ENCODE measurements at regions not wholly inside any gene's neighbourhood (a gene's known extent, or its start where the extent isn't known, plus 50 kb on each side); places are given as distances from the start of the nearest gene placed in this dataset.

DNA sequence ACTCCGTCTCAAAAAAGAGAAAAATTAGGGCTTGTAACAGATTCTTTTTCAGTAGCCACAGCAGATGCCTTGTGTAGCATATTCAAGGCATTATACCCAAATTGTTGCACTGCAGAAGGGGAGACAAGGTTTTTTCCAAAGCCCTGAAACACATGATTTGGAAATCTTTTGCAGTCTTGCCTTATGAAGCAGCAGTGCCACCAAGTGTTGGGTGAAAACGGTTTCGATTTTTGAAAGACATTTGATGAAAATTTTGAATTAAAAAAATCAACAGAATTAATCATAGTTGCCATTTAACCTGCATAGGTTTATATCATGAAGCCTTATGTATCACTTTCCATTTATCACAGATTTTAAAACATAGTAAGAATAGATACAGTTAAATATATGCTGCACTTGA lies 479.5 kb downstream of the TAF11L14 start:
- H3K9me3 ChIP-seq, result no peaks in the 10 kb centered on the region
- no peaks in the 10 kb centered on the region for H3K36me3 ChIP-seq (ENCODE audit: control insufficient read depth, insufficient read depth, low read length)
- POLR2A ChIA-PET, result no interaction called here
- Mint-ChIP-seq H3K4me1 (ENCODE audit: low read depth, unreplicated experiment) (no peaks in the 10 kb centered on the region), H3K27me3 (ENCODE audit: insufficient read depth, unreplicated experiment) (peaks cover 4% of the 10 kb centered on the region), H3K36me3 (ENCODE audit: insufficient read depth, unreplicated experiment) (no peaks in the 10 kb centered on the region), H3K4me3 (ENCODE audit: unreplicated experiment) (no peak overlapping the region), H3K9me3 (ENCODE audit: unreplicated experiment) (no peaks in the 10 kb centered on the region), H3K27ac (ENCODE audit: unreplicated experiment) (no peak overlapping the region)
- CTCF ChIA-PET, result interaction anchor here (0.6 kb wide), 1 partner anchor 162 kb away, joined by 3 read pairs; no protein-coding TSS in a partner anchor
- no peaks in the 10 kb centered on the region for H3K27me3 ChIP-seq (replicated peaks; ENCODE audit: control insufficient read depth, insufficient read depth, low read length)
- no TSS peak for BruUV-seq (replicated peaks)
- DNase-seq, result no peak
- intact Hi-C loops (cut with micrococcal nuclease; ENCODE audit: unreplicated experiment), result no loop called here
- H3K4me3 ChIP-seq (ENCODE audit: low read depth, low read length), result no peak overlapping the region
- no peaks in the 10 kb centered on the region for H3K4me1 ChIP-seq
- no peak for TF ChIP-seq CTCF (IDR thresholded peaks at IDR 0.05; ENCODE audit: insufficient read depth in 1 of 2, low read depth in 1 of 2, low read length in 1 of 2, severe bottlenecking in 1 of 2, unreplicated experiment in 1 of 2)

DNA sequence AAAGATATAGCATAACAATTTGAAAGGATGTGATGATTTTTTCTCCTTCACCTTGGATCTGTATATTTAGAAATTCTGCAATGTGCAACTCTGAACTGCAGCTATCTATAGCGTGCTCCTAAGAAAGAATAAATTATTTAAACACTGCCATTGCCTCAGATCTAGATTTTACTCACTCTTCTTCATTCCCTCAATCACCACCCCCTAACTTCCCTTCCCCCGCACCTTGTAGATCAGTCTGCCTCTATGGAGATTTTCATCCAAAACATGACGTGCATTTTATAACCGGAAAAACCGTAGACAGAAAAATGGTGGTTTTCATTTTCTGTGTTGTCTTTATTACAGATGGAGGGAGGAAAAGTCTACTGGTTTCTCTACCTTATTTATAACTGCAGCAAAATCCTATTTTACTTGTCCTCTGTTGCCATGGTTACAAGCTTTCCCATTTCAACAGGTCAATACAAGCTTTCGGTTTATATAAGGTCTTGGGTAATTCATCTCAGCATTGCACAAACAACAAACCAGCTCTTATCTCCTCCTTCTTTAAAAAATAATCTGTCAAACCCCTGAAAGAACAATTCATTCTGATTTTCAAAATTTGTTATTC lies 480.0 kb downstream of the TAF11L14 start:
- no peak overlapping the region for H3K4me3 ChIP-seq (ENCODE audit: low read depth, low read length)
- no peak for TF ChIP-seq CTCF (IDR thresholded peaks at IDR 0.05; ENCODE audit: insufficient read depth in 1 of 2, low read depth in 1 of 2, low read length in 1 of 2, severe bottlenecking in 1 of 2, unreplicated experiment in 1 of 2)
- no peaks in the 10 kb centered on the region for H3K9me3 ChIP-seq
- no peaks in the 10 kb centered on the region for H3K36me3 Mint-ChIP-seq (ENCODE audit: insufficient read depth, unreplicated experiment)
- H3K27me3 Mint-ChIP-seq (ENCODE audit: insufficient read depth, unreplicated experiment), result peaks cover 4% of the 10 kb centered on the region
- H3K27ac Mint-ChIP-seq (ENCODE audit: unreplicated experiment), result no peak overlapping the region
- H3K4me1 Mint-ChIP-seq (ENCODE audit: low read depth, unreplicated experiment), result no peaks in the 10 kb centered on the region
- ChIA-PET CTCF (interaction anchor here (0.6 kb wide), 1 partner anchor 163 kb away, joined by 3 read pairs; no protein-coding TSS in a partner anchor), POLR2A (no interaction called here)
- no TSS peak for BruUV-seq (replicated peaks)
- no peak for DNase-seq
- no peaks in the 10 kb centered on the region for H3K36me3 ChIP-seq (ENCODE audit: control insufficient read depth, insufficient read depth, low read length)
- no peak overlapping the region for H3K4me3 Mint-ChIP-seq (ENCODE audit: unreplicated experiment)
- no peaks in the 10 kb centered on the region for H3K4me1 ChIP-seq
- intact Hi-C loops (cut with micrococcal nuclease; ENCODE audit: unreplicated experiment), result no loop called here
- no peaks in the 10 kb centered on the region for H3K9me3 Mint-ChIP-seq (ENCODE audit: unreplicated experiment)
- no peaks in the 10 kb centered on the region for H3K27me3 ChIP-seq (replicated peaks; ENCODE audit: control insufficient read depth, insufficient read depth, low read length)

- H3K9me3 ChIP-seq, result no peaks in the 10 kb centered on the region
- intact Hi-C loops (cut with micrococcal nuclease; ENCODE audit: unreplicated experiment), result no loop called here
- TF ChIP-seq CTCF (IDR thresholded peaks at IDR 0.05; ENCODE audit: insufficient read depth in 1 of 2, low read depth in 1 of 2, low read length in 1 of 2, severe bottlenecking in 1 of 2, unreplicated experiment in 1 of 2), result no peak
- no peak for DNase-seq
- no peaks in the 10 kb centered on the region for H3K36me3 ChIP-seq (ENCODE audit: control insufficient read depth, insufficient read depth, low read length)
- Mint-ChIP-seq H3K4me3 (ENCODE audit: unreplicated experiment) (no peak overlapping the region), H3K36me3 (ENCODE audit: insufficient read depth, unreplicated experiment) (no peaks in the 10 kb centered on the region), H3K4me1 (ENCODE audit: low read depth, unreplicated experiment) (no peaks in the 10 kb centered on the region), H3K27ac (ENCODE audit: unreplicated experiment) (no peak overlapping the region), H3K27me3 (ENCODE audit: insufficient read depth, unreplicated experiment) (peaks cover 7% of the 10 kb centered on the region), H3K9me3 (ENCODE audit: unreplicated experiment) (peaks cover 9% of the 10 kb centered on the region)
- no peaks in the 10 kb centered on the region for H3K27me3 ChIP-seq (replicated peaks; ENCODE audit: control insufficient read depth, insufficient read depth, low read length)
- BruUV-seq (replicated peaks), result no TSS peak
- ChIA-PET CTCF (no interaction called here), POLR2A (no interaction called here)
- no peaks in the 10 kb centered on the region for H3K4me1 ChIP-seq
- H3K4me3 ChIP-seq (ENCODE audit: low read depth, low read length), result no peak overlapping the region
Measured at GRCh38 chr5:18117968-18118367, 483.7 kb downstream of the TAF11L14 start.
